ENCODE measurements at regions not wholly inside any gene's neighbourhood (a gene's known extent, or its start where the extent isn't known, plus 50 kb on each side); places are given as distances from the start of the nearest gene placed in this dataset.

- H3K4me2 ChIP-seq (ENCODE audit: low read depth, low read length) = peak overlapping the region; percentile 75
- H3K9ac ChIP-seq (ENCODE audit: insufficient read depth, low read depth, low read length) = peak overlapping the region; percentile 28; the same call in 1 of the 2 replicates
- no TSS peak for BruUV-seq (replicated peaks)
- no peaks in the 10 kb centered on the region for H4K20me1 ChIP-seq (ENCODE audit: insufficient read depth, low read length)
- H3K4me3 ChIP-seq (replicated peaks in 1 of 3; ENCODE audit: insufficient read depth in 1 of 3, low read depth in 2 of 3, low read length in 3 of 3) = peak overlapping the region in 1 of 3 experiments; percentile 50; a peak in 1 of 6 replicates
- H3K4me1 ChIP-seq (ENCODE audit: insufficient read depth, low read length) = peaks cover 19% of the 10 kb centered on the region
- 6% methylated on average over 5 of the region's 5 CpGs for WGBS (ENCODE audit: low lambda C conversion rate)
- ChIA-PET CTCF (ENCODE audit: low intra/inter-chr PET ratio, low total read pairs) (interaction anchor here (0.8 to 8.2 kb wide), 4 partner anchors 18 to 196 kb away, joined by 3 to 100 read pairs (median 19); no protein-coding TSS in a partner anchor), POLR2A (interaction anchor here (0.8 to 1.2 kb wide), 4 partner anchors 60 to 178 kb away, joined by 3 to 4 read pairs (median 4); partner anchors contain the start of gene EIF2S2)
- H3K27me3 ChIP-seq (ENCODE audit: control insufficient read depth in 1 of 2, insufficient read depth in 2 of 2, low read length in 2 of 2) = peaks cover 2 to 13% of the 10 kb centered on the region in 2 experiments; a peak in 3 of 5 replicates
- DNase-seq (ENCODE audit: low spot score) (peak; percentile 87), ATAC-seq (peak; percentile 96), FAIRE-seq (peak; percentile 93)
- H2AFZ ChIP-seq (ENCODE audit: low read length) = peak overlapping the region; percentile 82
- no peaks in the 10 kb centered on the region for H3K36me3 ChIP-seq (replicated peaks in 1 of 2; ENCODE audit: control insufficient read depth in 1 of 2, insufficient read depth in 2 of 2, low read length in 2 of 2)
- in situ Hi-C loops (cut with HindIII; ENCODE audit: extremely low pct_ligation_motif_present, low pct_unique_long_range_greater_than_20kb) (loop anchor here (5.0 kb wide), 1 partner anchor 134 kb away; no protein-coding TSS in a partner anchor), intact Hi-C loops (cut with micrococcal nuclease; ENCODE audit: unreplicated experiment) (loop anchor here (1.0 kb wide), 3 partner anchors 89 to 196 kb away; no protein-coding TSS in a partner anchor)
- H3K27ac ChIP-seq (ENCODE audit: extremely low read length, insufficient read depth, low read length) = no peak overlapping the region
- no peaks in the 10 kb centered on the region for H3K79me2 ChIP-seq (ENCODE audit: insufficient read depth, low read length)
- H3K9me3 ChIP-seq (ENCODE audit: low read length) = no peaks in the 10 kb centered on the region
- peak; percentile 82 for TF ChIP-seq KAT8 (CRISPR knock-in tag; IDR thresholded peaks at IDR 0.05)
- TF ChIP-seq IKZF1 (IDR thresholded peaks at IDR 0.05) = no peak
- no peak for TF ChIP-seq GZF1 (CRISPR knock-in tag; IDR thresholded peaks at IDR 0.05)
- TF ChIP-seq NR2F6 (IDR thresholded peaks at IDR 0.05) = peak; percentile 85
- peak; percentile 94 for TF ChIP-seq NR2F6 (CRISPR knock-in tag; IDR thresholded peaks at IDR 0.05)
- 0 out of 2 replicates have a peak, but pooled peaks have one; percentile 84 for TF ChIP-seq MZF1 (CRISPR knock-in tag; IDR thresholded peaks at IDR 0.05; ENCODE audit: borderline replicate concordance)
- peak; percentile 94; the same call in 1 of the 2 replicates for TF ChIP-seq ZNF230 (CRISPR knock-in tag; IDR thresholded peaks at IDR 0.05)
- TF ChIP-seq ZNF660 (CRISPR knock-in tag; IDR thresholded peaks at IDR 0.05; ENCODE audit: borderline replicate concordance, low read depth) = no peak
- TF ChIP-seq ZBTB7B (CRISPR knock-in tag; IDR thresholded peaks at IDR 0.05) = 0 out of 2 replicates have a peak, but pooled peaks have one; percentile 2
- no peak for TF ChIP-seq ZBTB49 (CRISPR knock-in tag; IDR thresholded peaks at IDR 0.05; ENCODE audit: borderline replicate concordance)
- TF ChIP-seq SAP130 (CRISPR knock-in tag; IDR thresholded peaks at IDR 0.05; ENCODE audit: low read depth) = peak; percentile 61
- no peak for TF ChIP-seq RNF2 (conservative IDR thresholded peaks at IDR 0.05; ENCODE audit: low read depth)
- TF ChIP-seq ESRRA (CRISPR knock-in tag; IDR thresholded peaks at IDR 0.05; ENCODE audit: low read depth) = peak; percentile 31; the same call in 1 of the 2 replicates
- TF ChIP-seq AHR (CRISPR knock-in tag; IDR thresholded peaks at IDR 0.05) = 0 out of 2 replicates have a peak, but pooled peaks have one; percentile 45
- TF ChIP-seq PHF8 (CRISPR knock-in tag; IDR thresholded peaks at IDR 0.05) = peak; percentile 56
- TF ChIP-seq RXRA (CRISPR knock-in tag; IDR thresholded peaks at IDR 0.05) = peak; percentile 79; the same call in 1 of the 2 replicates
- 0 out of 2 replicates have a peak, but pooled peaks have one; percentile 54 for TF ChIP-seq ZNF343 (CRISPR knock-in tag; IDR thresholded peaks at IDR 0.05)
- no peak for TF ChIP-seq PCBP2 (optimal IDR thresholded peaks at IDR 0.05; ENCODE audit: low read depth, low read length, poor library complexity, severe bottlenecking)
- peak; percentile 67; the same call in 1 of the 2 replicates for TF ChIP-seq MXD4 (CRISPR knock-in tag; IDR thresholded peaks at IDR 0.05)
- TF ChIP-seq SP1 (IDR thresholded peaks at IDR 0.05) = no peak
- TF ChIP-seq SP1 (CRISPR knock-in tag; IDR thresholded peaks at IDR 0.05) = peak; percentile 53; the same call in 1 of the 2 replicates
- TF ChIP-seq GABPB1 (CRISPR knock-in tag; IDR thresholded peaks at IDR 0.05) = peak; percentile 37; the same call in 1 of the 2 replicates
- TF ChIP-seq ZNF512B (CRISPR knock-in tag; IDR thresholded peaks at IDR 0.05; ENCODE audit: borderline replicate concordance) = no peak
Measured at GRCh38 chr20:33933469-33933909, 60.2 kb upstream of the RALY start.
